ENCODE measurements at regions not wholly inside any gene's neighbourhood (a gene's known extent, or its start where the extent isn't known, plus 50 kb on each side); places are given as distances from the start of the nearest gene placed in this dataset.

GRCh38 chr2:204191574-204191973 is 255.0 kb downstream of the ICOS start:
- CTCF ChIA-PET, result interaction anchor here (1.1 kb wide), 1 partner anchor 14 kb away, joined by 5 read pairs; no protein-coding TSS in a partner anchor

More at GRCh38 chr2:204191574-204191973, 255.0 kb downstream of the ICOS start:
- no peaks in the 10 kb centered on the region for H3K4me1 ChIP-seq (ENCODE audit: control insufficient read depth in 1 of 2, insufficient read depth in 2 of 2, low read length in 2 of 2)
- H2AFZ ChIP-seq (ENCODE audit: low read depth, low read length, poor library complexity, severe bottlenecking), result no peak overlapping the region
- intact Hi-C loops (cut with micrococcal nuclease), result no loop called here
- no peaks in the 10 kb centered on the region for H3K9me2 ChIP-seq (ENCODE audit: insufficient read depth)
- BruUV-seq (replicated peaks), result no TSS peak
- no peak overlapping the region for H3K4me2 ChIP-seq (ENCODE audit: low read length)
- no peak overlapping the region for H3K9ac ChIP-seq (ENCODE audit: low read length)
- no peaks in the 10 kb centered on the region for H4K20me1 ChIP-seq (ENCODE audit: insufficient read depth)
- POLR2A ChIA-PET, result no interaction called here
- no peaks in the 10 kb centered on the region for H3K9me3 ChIP-seq (ENCODE audit: control insufficient read depth in 1 of 2, insufficient read depth in 1 of 2, low read depth in 1 of 2, low read length in 2 of 2)
- ATAC-seq (no peak), DNase-seq (ENCODE audit: low read depth, low spot score) (no peak)
- no peak for TF ChIP-seq POLR2A (IDR thresholded peaks at IDR 0.05; ENCODE audit: borderline replicate concordance, extremely low read depth, insufficient read depth, insufficient read length)
- TF ChIP-seq REST (IDR thresholded peaks at IDR 0.05; ENCODE audit: low read depth), result no peak
- no peak for TF ChIP-seq ATF3 (IDR thresholded peaks at IDR 0.05)
- TF ChIP-seq, protein P1, sequence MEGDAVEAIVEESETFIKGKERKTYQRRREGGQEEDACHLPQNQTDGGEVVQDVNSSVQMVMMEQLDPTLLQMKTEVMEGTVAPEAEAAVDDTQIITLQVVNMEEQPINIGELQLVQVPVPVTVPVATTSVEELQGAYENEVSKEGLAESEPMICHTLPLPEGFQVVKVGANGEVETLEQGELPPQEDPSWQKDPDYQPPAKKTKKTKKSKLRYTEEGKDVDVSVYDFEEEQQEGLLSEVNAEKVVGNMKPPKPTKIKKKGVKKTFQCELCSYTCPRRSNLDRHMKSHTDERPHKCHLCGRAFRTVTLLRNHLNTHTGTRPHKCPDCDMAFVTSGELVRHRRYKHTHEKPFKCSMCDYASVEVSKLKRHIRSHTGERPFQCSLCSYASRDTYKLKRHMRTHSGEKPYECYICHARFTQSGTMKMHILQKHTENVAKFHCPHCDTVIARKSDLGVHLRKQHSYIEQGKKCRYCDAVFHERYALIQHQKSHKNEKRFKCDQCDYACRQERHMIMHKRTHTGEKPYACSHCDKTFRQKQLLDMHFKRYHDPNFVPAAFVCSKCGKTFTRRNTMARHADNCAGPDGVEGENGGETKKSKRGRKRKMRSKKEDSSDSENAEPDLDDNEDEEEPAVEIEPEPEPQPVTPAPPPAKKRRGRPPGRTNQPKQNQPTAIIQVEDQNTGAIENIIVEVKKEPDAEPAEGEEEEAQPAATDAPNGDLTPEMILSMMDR (IDR thresholded peaks at IDR 0.05 in 2 of 3, conservative IDR thresholded peaks at IDR 0.05 in 1 of 3; ENCODE audit: borderline replicate concordance in 1 of 3, insufficient read depth in 1 of 3, low read depth in 2 of 3, low read length in 2 of 3), result no peak
- no peak for TF ChIP-seq ZNF274 (IDR thresholded peaks at IDR 0.05; ENCODE audit: low read depth, low read length)
- no peak for TF ChIP-seq SRF (IDR thresholded peaks at IDR 0.05; ENCODE audit: low read depth)
- TF ChIP-seq EGR1 (IDR thresholded peaks at IDR 0.05; ENCODE audit: low read depth), result no peak
- TF ChIP-seq SIN3A (IDR thresholded peaks at IDR 0.05; ENCODE audit: low read depth), result no peak
- no peak for TF ChIP-seq YY1 (IDR thresholded peaks at IDR 0.05; ENCODE audit: extremely low read depth, insufficient replicate concordance, low read depth, low read length)
- TF ChIP-seq EZH2phosphoT487 (IDR thresholded peaks at IDR 0.05; ENCODE audit: borderline replicate concordance), result no peak
- TF ChIP-seq RAD21 (IDR thresholded peaks at IDR 0.05; ENCODE audit: low read depth), result no peak
- TF ChIP-seq ZFX (IDR thresholded peaks at IDR 0.05), result no peak
- TF ChIP-seq CBX3 (IDR thresholded peaks at IDR 0.05; ENCODE audit: low read depth), result no peak
- TF ChIP-seq, protein P2, sequence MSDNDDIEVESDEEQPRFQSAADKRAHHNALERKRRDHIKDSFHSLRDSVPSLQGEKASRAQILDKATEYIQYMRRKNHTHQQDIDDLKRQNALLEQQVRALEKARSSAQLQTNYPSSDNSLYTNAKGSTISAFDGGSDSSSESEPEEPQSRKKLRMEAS (IDR thresholded peaks at IDR 0.05), result no peak
- no peak for TF ChIP-seq ELF1 (IDR thresholded peaks at IDR 0.05; ENCODE audit: borderline replicate concordance, low read depth)
- TF ChIP-seq ZBTB33 (IDR thresholded peaks at IDR 0.05; ENCODE audit: extremely low read depth, insufficient replicate concordance, low read length), result no peak
- TF ChIP-seq EZH2 (IDR thresholded peaks at IDR 0.05), result no peak
- TF ChIP-seq POLR2AphosphoS5 (IDR thresholded peaks at IDR 0.05; ENCODE audit: low read depth, low read length), result no peak
- H3K27ac ChIP-seq (ENCODE audit: low read depth, low read length), result no peak overlapping the region
- no peaks in the 10 kb centered on the region for H3K79me2 ChIP-seq (ENCODE audit: insufficient read depth, low read length)
- no peak overlapping the region for H3K4me3 ChIP-seq (replicated peaks in 1 of 2; ENCODE audit: low read depth in 1 of 2, low read length in 2 of 2)
- RAD21 ChIA-PET (ENCODE audit: low non-redundant PET in 1 of 2, low total read pairs in 2 of 2, uncharacterized antibody in 2 of 2, unreplicated experiment in 2 of 2), result no interaction called here
- no peaks in the 10 kb centered on the region for H3K36me3 ChIP-seq (ENCODE audit: control insufficient read depth in 1 of 2, insufficient read depth in 2 of 2, low read length in 2 of 2)
- H3K27me3 ChIP-seq (ENCODE audit: insufficient read depth, low read length), result no peaks in the 10 kb centered on the region
